ENCODE measurements at regions not wholly inside any gene's neighbourhood (a gene's known extent, or its start where the extent isn't known, plus 50 kb on each side); places are given as distances from the start of the nearest gene placed in this dataset.

DNA sequence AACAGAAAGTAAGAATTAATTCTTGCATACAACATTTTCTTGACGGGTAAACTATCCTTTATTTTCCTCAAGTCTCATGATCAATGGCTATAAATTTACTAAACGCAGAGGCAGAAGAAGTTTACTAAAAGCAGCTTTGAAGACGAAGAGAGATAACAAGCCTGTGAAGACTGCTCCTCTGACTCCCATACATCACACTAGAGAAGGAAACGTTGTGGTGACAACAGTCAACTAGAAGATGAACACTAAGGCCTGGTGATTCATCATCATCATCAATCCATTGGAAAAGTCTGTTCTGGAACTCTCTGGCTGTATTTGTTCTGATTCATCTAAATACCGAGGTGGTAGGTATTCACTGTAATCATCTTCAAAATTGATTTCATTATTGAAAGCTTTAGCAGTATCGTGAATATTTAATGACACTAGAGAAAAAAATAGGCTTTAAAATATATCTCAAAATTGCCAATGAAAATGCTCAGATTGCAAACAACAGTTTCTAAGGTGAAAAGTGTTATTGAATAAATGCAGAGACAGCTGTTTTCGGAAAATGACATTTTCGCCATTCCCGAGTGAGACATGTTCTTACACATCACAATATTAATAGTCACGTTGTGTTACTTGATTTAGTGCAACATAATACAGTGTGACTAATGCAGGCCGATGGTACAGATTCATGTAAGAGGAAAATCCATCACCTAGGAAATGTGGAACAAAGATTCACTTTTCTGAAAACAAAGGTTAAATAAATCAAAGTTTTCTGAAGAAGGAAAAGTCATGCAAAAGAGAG is 260.5 kb downstream of the C12orf50 start:
- Histone ChIP-seq H3K4me3 (ENCODE audit: low read depth in 1 of 2, low read length in 1 of 2) (no peak overlapping the region), H3K36me3 (no peaks in the 10 kb centered on the region), H3K27ac (no peak overlapping the region), H3K27me3 (no peaks in the 10 kb centered on the region), H3K9me3 (no peaks in the 10 kb centered on the region), H3K4me1 (ENCODE audit: control insufficient read depth in 1 of 2, insufficient read depth in 1 of 2, low read depth in 1 of 2, low read length in 1 of 2) (no peaks in the 10 kb centered on the region)
- TF ChIP-seq, protein P1, sequence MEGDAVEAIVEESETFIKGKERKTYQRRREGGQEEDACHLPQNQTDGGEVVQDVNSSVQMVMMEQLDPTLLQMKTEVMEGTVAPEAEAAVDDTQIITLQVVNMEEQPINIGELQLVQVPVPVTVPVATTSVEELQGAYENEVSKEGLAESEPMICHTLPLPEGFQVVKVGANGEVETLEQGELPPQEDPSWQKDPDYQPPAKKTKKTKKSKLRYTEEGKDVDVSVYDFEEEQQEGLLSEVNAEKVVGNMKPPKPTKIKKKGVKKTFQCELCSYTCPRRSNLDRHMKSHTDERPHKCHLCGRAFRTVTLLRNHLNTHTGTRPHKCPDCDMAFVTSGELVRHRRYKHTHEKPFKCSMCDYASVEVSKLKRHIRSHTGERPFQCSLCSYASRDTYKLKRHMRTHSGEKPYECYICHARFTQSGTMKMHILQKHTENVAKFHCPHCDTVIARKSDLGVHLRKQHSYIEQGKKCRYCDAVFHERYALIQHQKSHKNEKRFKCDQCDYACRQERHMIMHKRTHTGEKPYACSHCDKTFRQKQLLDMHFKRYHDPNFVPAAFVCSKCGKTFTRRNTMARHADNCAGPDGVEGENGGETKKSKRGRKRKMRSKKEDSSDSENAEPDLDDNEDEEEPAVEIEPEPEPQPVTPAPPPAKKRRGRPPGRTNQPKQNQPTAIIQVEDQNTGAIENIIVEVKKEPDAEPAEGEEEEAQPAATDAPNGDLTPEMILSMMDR (IDR thresholded peaks at IDR 0.05): no peak

DNA sequence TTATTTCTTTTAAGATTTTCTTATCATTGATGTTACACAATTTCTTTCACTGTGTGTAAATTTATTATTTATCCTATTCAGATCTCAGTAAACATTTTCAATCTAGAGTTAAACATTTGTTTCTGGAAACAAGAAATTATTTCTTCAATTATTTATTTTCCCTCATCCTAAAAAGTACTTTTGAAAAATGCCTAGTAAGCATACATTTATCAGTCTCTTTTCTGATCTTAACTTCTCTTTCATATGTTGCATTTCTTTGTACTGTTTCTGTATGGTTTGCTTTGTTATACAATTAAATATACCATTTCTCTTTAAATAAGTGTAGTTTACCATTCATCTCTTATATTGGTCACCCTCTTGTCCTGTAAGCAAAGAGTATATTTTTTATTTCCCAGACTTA is 263.2 kb downstream of the C12orf50 start:
- TF ChIP-seq, protein P1 (IDR thresholded peaks at IDR 0.05): no peak
- Histone ChIP-seq H3K36me3 (no peaks in the 10 kb centered on the region), H3K27me3 (no peaks in the 10 kb centered on the region), H3K9me3 (no peaks in the 10 kb centered on the region), H3K27ac (no peak overlapping the region), H3K4me1 (ENCODE audit: control insufficient read depth in 1 of 2, insufficient read depth in 1 of 2, low read depth in 1 of 2, low read length in 1 of 2) (no peaks in the 10 kb centered on the region), H3K4me3 (ENCODE audit: low read depth in 1 of 2, low read length in 1 of 2) (no peak overlapping the region)

DNA sequence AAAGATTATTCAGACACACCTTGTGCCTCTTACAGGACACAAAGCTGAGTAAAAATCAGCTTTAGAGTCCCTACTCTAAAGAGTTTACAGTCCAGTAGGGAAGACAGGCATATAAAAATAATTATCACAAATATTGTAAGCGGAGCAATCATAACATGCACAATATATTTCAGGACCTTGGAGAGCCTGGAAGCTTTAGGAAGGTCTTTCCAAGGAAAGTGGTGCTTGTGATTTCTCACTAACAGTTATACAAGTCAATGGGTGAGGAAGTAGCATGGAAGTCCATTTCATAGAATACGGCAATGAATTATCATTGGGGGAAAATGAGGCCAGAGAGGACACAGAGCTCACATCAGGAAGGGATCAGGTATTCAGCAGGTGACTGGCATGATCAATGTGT is 268.3 kb downstream of the C12orf50 start:
- Histone ChIP-seq H3K9me3 (no peaks in the 10 kb centered on the region), H3K4me1 (ENCODE audit: control insufficient read depth in 1 of 2, insufficient read depth in 1 of 2, low read depth in 1 of 2, low read length in 1 of 2) (no peaks in the 10 kb centered on the region), H3K27me3 (no peaks in the 10 kb centered on the region), H3K27ac (no peak overlapping the region), H3K36me3 (no peaks in the 10 kb centered on the region), H3K4me3 (ENCODE audit: low read depth in 1 of 2, low read length in 1 of 2) (no peak overlapping the region)
- TF ChIP-seq, protein P1 (IDR thresholded peaks at IDR 0.05): no peak

DNA sequence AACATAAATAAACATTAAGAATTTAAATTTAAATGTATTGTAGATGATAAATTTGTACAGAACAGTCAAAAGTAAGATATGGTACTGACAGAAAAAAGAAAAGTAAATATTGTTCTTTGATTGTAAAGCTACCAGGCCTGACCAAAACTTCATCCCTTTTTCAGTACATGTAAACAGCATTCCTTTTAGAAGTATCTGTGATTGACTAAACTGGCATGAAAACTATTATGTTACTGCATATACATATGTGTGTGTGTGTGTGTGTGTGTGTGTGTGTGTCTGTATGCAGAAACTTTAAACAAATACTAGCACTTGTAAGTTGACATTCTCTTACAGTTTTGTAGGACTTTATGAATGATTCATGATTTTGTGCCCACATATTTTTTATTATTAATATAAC is 270.9 kb downstream of the C12orf50 start:
- no peaks in the 10 kb centered on the region for H3K36me3 ChIP-seq
- no peaks in the 10 kb centered on the region for H3K4me1 ChIP-seq (ENCODE audit: control insufficient read depth in 1 of 2, insufficient read depth in 1 of 2, low read depth in 1 of 2, low read length in 1 of 2)
- no peak overlapping the region for H3K4me3 ChIP-seq (ENCODE audit: low read depth in 1 of 2, low read length in 1 of 2)
- TF ChIP-seq, protein P1 (IDR thresholded peaks at IDR 0.05): no peak
- H3K27ac ChIP-seq: no peak overlapping the region
- no peaks in the 10 kb centered on the region for H3K27me3 ChIP-seq
- no peaks in the 10 kb centered on the region for H3K9me3 ChIP-seq

DNA sequence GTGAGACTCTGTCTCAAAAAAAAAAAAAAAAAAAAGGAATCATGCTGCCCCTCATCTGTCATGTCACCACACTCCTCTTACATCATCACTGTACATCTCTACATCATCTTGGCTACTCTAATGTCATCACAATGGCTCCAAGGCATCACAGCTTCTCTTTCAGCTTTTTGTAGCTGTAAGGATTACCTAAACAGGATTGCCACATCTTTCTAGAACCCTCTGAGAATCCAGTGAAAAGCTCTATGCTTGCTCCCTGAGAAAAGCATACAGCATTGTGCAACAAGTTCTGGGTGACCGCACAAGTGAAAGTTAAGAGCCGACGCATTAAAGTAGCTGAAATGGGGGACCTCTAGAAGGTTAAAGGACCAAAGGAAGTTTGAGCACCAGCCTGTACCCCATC is 272.5 kb downstream of the C12orf50 start:
- Histone ChIP-seq H3K4me3 (ENCODE audit: low read depth in 1 of 2, low read length in 1 of 2) (no peak overlapping the region), H3K27ac (no peak overlapping the region), H3K4me1 (ENCODE audit: control insufficient read depth in 1 of 2, insufficient read depth in 1 of 2, low read depth in 1 of 2, low read length in 1 of 2) (no peaks in the 10 kb centered on the region), H3K27me3 (no peaks in the 10 kb centered on the region), H3K36me3 (no peaks in the 10 kb centered on the region), H3K9me3 (no peaks in the 10 kb centered on the region)
- TF ChIP-seq, protein P1 (IDR thresholded peaks at IDR 0.05): no peak
